ENCODE measurements at regions not wholly inside any gene's neighbourhood (a gene's known extent, or its start where the extent isn't known, plus 50 kb on each side); places are given as distances from the start of the nearest gene placed in this dataset.

GRCh38 chr6:6892744-6893583 is 214.8 kb upstream of the RREB1 start:
- TF ChIP-seq ZFX (IDR thresholded peaks at IDR 0.05): no peak
- no peak for TF ChIP-seq CTCF (conservative IDR thresholded peaks at IDR 0.05)
- no peak overlapping the region for H3K27ac ChIP-seq

- H3K27ac ChIP-seq: no peak overlapping the region
- TF ChIP-seq ZFX (IDR thresholded peaks at IDR 0.05) (no peak), CTCF (conservative IDR thresholded peaks at IDR 0.05) (no peak)
Observed at GRCh38 chr6:6893701-6894100, 214.1 kb upstream of the RREB1 start.

GRCh38 chr6:6895929-6896328 is 211.8 kb upstream of the RREB1 start:
- TF ChIP-seq ZFX (IDR thresholded peaks at IDR 0.05) (no peak), CTCF (conservative IDR thresholded peaks at IDR 0.05) (no peak)
- no peak overlapping the region for H3K27ac ChIP-seq

GRCh38 chr6:6897140-6897539 is 210.6 kb upstream of the RREB1 start:
- no peak overlapping the region for H3K27ac ChIP-seq
- TF ChIP-seq CTCF (conservative IDR thresholded peaks at IDR 0.05): no peak
- no peak for TF ChIP-seq ZFX (IDR thresholded peaks at IDR 0.05)

GRCh38 chr6:6900569-6901204 is 207.1 kb upstream of the RREB1 start:
- TF ChIP-seq CTCF (conservative IDR thresholded peaks at IDR 0.05) (no peak), ZFX (IDR thresholded peaks at IDR 0.05) (no peak)
- no peak overlapping the region for H3K27ac ChIP-seq

GRCh38 chr6:6901205-6901719 is 206.5 kb upstream of the RREB1 start:
- no peak for TF ChIP-seq ZFX (IDR thresholded peaks at IDR 0.05)
- TF ChIP-seq CTCF (conservative IDR thresholded peaks at IDR 0.05): no peak
- H3K27ac ChIP-seq: no peak overlapping the region

- H3K27ac ChIP-seq: no peak overlapping the region
- TF ChIP-seq CTCF (conservative IDR thresholded peaks at IDR 0.05): no peak
Observed at GRCh38 chr6:6901945-6902344, 205.8 kb upstream of the RREB1 start.
